HFFc6 (cell line): ENCODE measurements at regions not wholly inside any gene's neighbourhood (a gene's known extent, or its start where the extent isn't known, plus 50 kb on each side); places are given as distances from the start of the nearest gene placed in this dataset.

Experiments used
- DNase-seq: peaks from one replicate; pipeline ENCODE4 v3.0.0-alpha.2; 2018
- H3K27ac Mint-ChIP-seq: 2 replicates; pipeline ENCODE4 v1.8.0; 2020; ENCODE audit warnings: mild to moderate bottlenecking, mixed read lengths
- H3K27me3 Mint-ChIP-seq: 2 replicates; pipeline ENCODE4 v1.8.0; 2021; ENCODE audit warnings: mild to moderate bottlenecking, moderate library complexity, mixed read lengths; ENCODE audit not compliant: insufficient read depth
- H3K36me3 Mint-ChIP-seq: 2 replicates; pipeline ENCODE4 v1.8.0; 2021; ENCODE audit warnings: low read depth, mixed read lengths
- H3K4me1 Mint-ChIP-seq: 2 replicates; pipeline ENCODE4 v1.8.0; 2020; ENCODE audit warnings: low read depth, mixed read lengths
- H3K4me3 Mint-ChIP-seq: 2 replicates; pipeline ENCODE4 v1.8.0; 2020; ENCODE audit warnings: mild to moderate bottlenecking, moderate library complexity, mixed read lengths
- H3K9me3 Mint-ChIP-seq: 2 replicates; pipeline ENCODE4 v1.8.0; 2020; ENCODE audit warnings: mild to moderate bottlenecking, mixed read lengths
- TF ChIP-seq, protein P1 (sequence below): fragments of 200-600 bp; sonication (generic); IDR thresholded peaks from 2 replicates; pipeline ENCODE4 v1.5.0; 2021; ENCODE audit warnings: antibody characterized with exemption, mild to moderate bottlenecking

DNA sequence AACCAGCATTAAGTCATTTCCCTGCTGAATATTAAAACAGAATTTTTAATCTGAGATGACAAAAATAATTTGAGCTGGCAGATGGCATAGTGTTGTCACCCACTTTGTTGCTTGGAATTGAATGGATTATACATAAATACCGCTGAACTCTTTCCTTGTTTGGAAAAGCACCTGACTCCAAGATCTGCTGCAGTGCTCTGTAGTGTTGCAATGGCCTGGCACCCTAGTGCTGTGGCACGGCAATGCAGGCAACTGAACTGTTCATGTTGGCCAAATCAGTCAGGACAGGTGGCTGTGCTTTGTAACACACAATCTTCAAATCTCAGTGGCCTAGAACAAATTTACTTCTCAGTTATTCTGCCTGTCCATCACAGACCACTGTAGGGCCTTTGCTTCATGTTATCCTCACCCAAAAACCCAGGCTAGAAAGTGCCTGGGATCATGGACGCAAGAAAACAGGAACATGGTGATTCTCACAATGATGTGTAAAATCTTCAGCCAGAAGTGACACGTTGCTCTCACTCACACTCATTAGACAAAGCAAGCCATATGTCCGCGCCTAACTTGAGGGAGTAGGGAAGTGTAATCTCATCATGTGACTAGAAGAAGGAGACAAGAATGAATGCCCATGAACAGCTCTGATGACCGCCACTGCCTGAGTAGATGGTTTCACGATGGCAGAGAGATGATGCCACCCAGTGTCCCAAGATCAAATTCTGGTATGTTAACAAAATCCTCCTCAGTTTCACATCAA is 191.9 kb upstream of the PUM3 start:
- no peaks in the 10 kb centered on the region for H3K36me3 Mint-ChIP-seq
- peaks cover 4% of the 10 kb centered on the region for H3K27me3 Mint-ChIP-seq
- H3K4me3 Mint-ChIP-seq = no peak overlapping the region
- no peak overlapping the region for H3K27ac Mint-ChIP-seq
- no peaks in the 10 kb centered on the region; the same call in 1 of the 2 replicates for H3K4me1 Mint-ChIP-seq
- TF ChIP-seq, protein P1, sequence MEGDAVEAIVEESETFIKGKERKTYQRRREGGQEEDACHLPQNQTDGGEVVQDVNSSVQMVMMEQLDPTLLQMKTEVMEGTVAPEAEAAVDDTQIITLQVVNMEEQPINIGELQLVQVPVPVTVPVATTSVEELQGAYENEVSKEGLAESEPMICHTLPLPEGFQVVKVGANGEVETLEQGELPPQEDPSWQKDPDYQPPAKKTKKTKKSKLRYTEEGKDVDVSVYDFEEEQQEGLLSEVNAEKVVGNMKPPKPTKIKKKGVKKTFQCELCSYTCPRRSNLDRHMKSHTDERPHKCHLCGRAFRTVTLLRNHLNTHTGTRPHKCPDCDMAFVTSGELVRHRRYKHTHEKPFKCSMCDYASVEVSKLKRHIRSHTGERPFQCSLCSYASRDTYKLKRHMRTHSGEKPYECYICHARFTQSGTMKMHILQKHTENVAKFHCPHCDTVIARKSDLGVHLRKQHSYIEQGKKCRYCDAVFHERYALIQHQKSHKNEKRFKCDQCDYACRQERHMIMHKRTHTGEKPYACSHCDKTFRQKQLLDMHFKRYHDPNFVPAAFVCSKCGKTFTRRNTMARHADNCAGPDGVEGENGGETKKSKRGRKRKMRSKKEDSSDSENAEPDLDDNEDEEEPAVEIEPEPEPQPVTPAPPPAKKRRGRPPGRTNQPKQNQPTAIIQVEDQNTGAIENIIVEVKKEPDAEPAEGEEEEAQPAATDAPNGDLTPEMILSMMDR = no peak
- no peak for DNase-seq
- H3K9me3 Mint-ChIP-seq = peaks cover 5% of the 10 kb centered on the region; the same call in 1 of the 2 replicates

GRCh38 chr9:3032898-3033297 is 189.0 kb upstream of the PUM3 start:
- peaks cover 14% of the 10 kb centered on the region for H3K9me3 Mint-ChIP-seq
- no peaks in the 10 kb centered on the region for H3K36me3 Mint-ChIP-seq
- no peak overlapping the region for H3K27ac Mint-ChIP-seq
- DNase-seq = no peak
- H3K4me1 Mint-ChIP-seq = no peaks in the 10 kb centered on the region
- TF ChIP-seq, protein P1 = no peak
- H3K4me3 Mint-ChIP-seq = no peak overlapping the region
- H3K27me3 Mint-ChIP-seq = peaks cover 4% of the 10 kb centered on the region

- H3K4me1 Mint-ChIP-seq = no peaks in the 10 kb centered on the region
- TF ChIP-seq, protein P1 = no peak
- H3K4me3 Mint-ChIP-seq = no peak overlapping the region
- DNase-seq = no peak
- no peaks in the 10 kb centered on the region for H3K36me3 Mint-ChIP-seq
- H3K27me3 Mint-ChIP-seq = peaks cover 4% of the 10 kb centered on the region
- H3K27ac Mint-ChIP-seq = no peak overlapping the region
- H3K9me3 Mint-ChIP-seq = peaks cover 9% of the 10 kb centered on the region; the same call in 1 of the 2 replicates
Measured at GRCh38 chr9:3028535-3028934, 184.6 kb upstream of the PUM3 start.

DNA sequence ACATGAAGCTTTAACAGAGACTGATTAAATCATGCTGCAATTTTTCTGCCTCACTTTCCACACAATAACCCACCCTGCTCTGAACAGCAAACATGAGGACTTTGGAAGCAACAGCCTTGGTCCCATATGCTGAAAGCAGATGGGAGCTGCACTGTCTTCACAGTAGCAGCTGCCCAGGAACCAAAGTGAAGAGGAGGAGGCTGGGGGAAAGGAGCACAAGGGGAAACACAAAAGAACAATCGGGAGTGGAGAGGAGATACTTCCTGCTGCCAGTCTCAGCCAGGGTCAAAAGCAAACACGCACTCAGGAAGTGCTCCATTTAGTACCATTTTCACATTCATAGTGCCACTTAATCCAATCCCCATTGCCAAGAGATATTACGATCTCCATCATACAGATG is 183.3 kb upstream of the PUM3 start:
- no peak for DNase-seq
- Mint-ChIP-seq H3K4me3 (no peak overlapping the region), H3K9me3 (peaks cover 13% of the 10 kb centered on the region), H3K4me1 (no peaks in the 10 kb centered on the region), H3K27ac (no peak overlapping the region), H3K27me3 (no peaks in the 10 kb centered on the region; the same call in none of the 2 replicates), H3K36me3 (no peaks in the 10 kb centered on the region)
- TF ChIP-seq, protein P1 = no peak

DNA sequence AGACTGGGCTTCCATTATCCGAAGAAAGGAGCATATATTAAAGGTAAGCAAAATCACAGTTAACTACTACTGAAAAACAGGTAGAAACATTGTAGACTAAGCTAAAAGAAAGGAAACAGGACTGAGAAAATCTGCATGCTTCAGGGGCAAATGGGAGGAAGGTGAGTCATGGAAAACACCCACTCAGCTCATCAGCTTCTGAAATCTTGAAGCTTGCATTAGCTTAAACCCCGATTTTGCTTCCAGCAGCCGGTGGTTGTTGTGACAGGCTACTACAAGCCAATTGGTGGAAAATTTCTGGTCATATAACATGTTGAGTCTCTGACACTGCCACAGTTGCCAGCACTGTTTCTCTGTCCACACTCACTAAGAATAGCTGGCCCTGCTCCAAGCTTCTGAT is 179.6 kb upstream of the PUM3 start:
- DNase-seq = no peak
- H3K27me3 Mint-ChIP-seq = peaks cover 3% of the 10 kb centered on the region
- peaks cover 15% of the 10 kb centered on the region for H3K9me3 Mint-ChIP-seq
- H3K4me3 Mint-ChIP-seq = no peak overlapping the region
- no peaks in the 10 kb centered on the region for H3K36me3 Mint-ChIP-seq
- H3K27ac Mint-ChIP-seq = no peak overlapping the region
- no peaks in the 10 kb centered on the region for H3K4me1 Mint-ChIP-seq
- TF ChIP-seq, protein P1 = no peak
